GM19035 (cell line): ENCODE measurements at regions not wholly inside any gene's neighbourhood (a gene's known extent, or its start where the extent isn't known, plus 50 kb on each side); places are given as distances from the start of the nearest gene placed in this dataset.
"Not testable (repeated sequence)": the region's sequence is repeated elsewhere in the genome, so short reads cannot be mapped to it uniquely, and the experiment has no call there.

ENCODE experiments used
- ATAC-seq: cut with Tn5 transposase; IDR thresholded peaks from one replicate; pipeline ENCODE4 v1.9.1; 2021; ENCODE audit not compliant: unreplicated experiment

DNA sequence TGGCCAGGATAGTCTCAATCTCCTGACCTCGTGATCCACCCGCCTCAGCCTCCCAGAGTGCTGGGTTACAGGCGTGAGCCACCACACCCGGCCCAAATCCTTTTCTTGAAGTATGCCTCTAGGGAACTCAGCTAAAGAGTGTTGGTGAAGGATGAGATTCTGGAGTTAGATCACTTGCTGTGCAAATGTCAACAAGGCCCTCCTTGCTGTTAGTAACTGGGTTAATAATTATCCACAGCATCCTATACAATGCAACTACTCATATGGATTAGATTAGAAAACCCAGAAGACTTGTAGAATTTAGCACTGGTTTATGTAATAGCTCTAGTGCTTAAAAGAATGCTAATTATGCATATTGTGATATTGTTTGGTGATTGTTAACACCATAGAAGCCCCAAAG lies 310.8 kb upstream of the TFPI start:
- no peak for ATAC-seq

- no peak for ATAC-seq
Observed at GRCh38 chr2:187867165-187867564, 312.9 kb upstream of the TFPI start.

DNA sequence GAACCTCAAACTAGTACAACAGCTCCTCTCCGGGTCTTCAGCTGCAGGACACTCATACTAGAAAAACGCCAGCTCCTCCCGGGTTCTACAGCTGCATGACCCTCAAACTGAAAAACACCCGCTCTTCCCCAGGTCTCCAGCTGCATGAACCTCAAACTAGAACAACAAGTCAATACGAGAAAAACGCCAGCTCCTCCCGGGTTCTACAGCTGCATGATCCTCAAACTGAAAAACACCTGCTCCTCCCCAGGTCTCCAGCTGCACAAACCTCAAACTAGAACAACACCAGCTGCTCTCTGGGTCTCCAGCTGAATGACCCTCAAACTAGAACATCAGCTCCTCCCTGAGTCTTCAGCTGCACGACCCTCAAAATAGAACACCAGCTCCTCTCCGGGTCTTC lies 315.0 kb upstream of the TFPI start:
- peak; percentile 54 for ATAC-seq

DNA sequence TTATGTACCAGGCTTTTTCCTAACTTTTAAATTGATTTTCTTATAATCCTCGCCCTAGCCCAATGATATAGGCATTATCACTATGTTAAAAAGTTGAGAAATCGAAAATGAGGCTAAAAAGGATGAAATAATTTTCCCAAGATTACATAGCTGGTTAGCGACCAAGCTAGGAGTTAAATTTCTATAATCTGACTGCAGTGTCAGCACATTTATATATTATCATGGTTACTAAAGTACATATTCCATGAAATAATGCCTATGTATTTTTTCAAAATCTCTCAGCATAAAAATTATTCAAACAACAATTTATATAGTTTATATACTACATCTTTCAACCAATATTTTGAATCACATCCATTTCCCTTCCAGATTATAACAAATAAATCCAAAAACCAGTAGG lies 317.3 kb upstream of the TFPI start:
- no peak for ATAC-seq

GRCh38 chr2:187873132-187873531 lies 318.9 kb upstream of the TFPI start:
- ATAC-seq, result no peak

- no peak for ATAC-seq
Observed at GRCh38 chr2:187874786-187875185, 320.6 kb upstream of the TFPI start.

DNA sequence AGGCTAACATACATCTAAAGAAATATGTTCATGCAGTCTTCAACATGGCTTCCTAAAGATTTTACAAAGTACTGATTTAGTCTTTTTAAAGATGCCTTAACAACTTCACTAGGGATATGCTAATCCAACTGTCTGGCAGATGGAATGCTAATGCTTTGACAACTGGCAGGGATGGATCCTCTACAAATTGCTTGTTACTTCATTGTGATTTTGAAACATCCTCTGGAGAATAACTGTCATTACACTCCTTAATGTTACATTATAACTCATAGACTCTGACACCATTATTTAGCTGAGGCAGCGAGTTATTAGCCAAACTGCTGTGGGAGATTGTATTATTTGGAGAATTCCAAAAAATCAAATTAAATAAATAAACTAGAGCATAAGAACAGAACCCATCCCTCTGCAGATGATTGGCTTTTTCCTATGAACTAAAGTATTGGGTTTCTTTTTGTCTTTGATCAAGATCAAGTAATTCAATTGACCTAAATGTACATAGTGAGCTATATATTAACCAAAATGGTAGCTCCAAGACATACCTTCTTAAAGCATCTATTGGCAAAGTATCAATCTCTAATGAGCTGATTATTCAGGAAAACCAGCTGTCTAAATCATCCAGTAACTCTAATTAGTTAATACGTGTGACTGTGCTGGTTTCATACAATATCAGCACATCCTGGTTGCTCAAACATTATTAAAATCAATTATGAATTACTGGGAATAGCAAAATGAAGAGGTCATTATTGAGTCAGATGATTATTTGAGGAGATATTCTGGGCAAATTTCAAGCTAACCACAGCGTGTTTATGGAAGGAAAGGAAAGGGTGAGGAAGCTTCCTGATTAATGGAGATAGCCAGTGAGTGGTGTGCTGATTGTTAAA lies 321.3 kb upstream of the TFPI start:
- no peak for ATAC-seq

- no peak for ATAC-seq
Observed at GRCh38 chr2:187876554-187876953, 322.3 kb upstream of the TFPI start.

GRCh38 chr2:187877391-187877790 lies 323.2 kb upstream of the TFPI start:
- ATAC-seq, result no peak

DNA sequence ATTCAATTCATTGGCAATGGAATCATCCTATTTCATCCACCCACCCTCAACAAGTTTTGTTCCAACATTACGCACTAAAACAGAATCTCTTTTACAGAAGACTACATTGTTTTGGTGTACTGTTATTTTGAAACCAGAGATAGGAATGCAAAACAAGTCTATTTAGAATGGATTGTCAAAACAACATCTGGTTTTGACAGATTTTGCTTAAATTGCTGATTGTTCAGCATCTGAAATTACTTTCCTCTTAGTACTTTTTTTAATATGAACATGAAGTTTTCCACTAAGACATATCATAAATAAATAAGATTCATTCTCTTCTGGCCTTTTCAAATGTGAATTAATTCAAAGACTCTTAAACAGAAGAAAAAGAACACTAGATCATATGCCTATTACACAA lies 323.9 kb upstream of the TFPI start:
- ATAC-seq, result no peak

GRCh38 chr2:187879491-187879890 lies 325.3 kb upstream of the TFPI start:
- no peak for ATAC-seq

GRCh38 chr2:187884003-187884402 lies 329.8 kb upstream of the TFPI start:
- ATAC-seq, result no peak

DNA sequence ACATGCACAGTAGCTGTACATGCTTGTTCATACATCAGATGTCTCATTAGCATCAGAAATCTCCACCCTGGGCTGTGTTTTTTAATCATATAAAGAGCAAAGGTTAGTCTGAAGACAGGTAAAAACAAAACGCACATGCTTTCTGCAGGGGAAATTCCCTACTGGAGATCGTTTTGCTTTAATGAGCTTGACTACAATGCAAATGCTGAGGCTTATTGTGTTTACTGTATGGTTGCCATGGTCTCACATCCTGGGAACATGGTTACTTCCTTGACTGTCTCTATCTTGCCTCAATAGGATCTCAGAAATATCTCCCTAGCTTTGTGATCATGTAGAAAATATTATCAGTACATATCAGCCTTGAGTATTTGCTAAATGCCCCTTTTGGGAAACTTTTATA lies 336.5 kb upstream of the TFPI start:
- no peak for ATAC-seq

GRCh38 chr2:187900021-187900420 lies 345.8 kb upstream of the TFPI start:
- no peak for ATAC-seq

- ATAC-seq, result no peak
Observed at GRCh38 chr2:187906021-187906420, 351.8 kb upstream of the TFPI start.

DNA sequence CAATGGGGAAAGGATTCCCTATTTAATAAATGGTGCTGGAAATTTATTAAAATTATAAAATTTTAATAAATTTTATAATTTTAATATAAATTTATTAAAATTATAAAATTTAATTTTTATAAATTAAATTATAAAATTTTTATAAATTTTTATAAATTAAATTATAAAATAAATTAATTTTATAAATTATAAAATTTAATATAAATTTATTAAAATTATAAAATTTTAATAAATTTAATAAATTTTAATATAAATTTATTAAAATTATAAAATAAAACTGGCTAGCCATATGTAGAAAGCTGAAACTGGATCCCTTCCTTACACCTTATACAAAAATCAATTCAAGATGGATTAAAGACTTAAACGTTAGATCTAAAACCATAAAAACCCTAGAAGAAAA lies 356.7 kb upstream of the TFPI start:
- not testable (repeated sequence) for ATAC-seq

DNA sequence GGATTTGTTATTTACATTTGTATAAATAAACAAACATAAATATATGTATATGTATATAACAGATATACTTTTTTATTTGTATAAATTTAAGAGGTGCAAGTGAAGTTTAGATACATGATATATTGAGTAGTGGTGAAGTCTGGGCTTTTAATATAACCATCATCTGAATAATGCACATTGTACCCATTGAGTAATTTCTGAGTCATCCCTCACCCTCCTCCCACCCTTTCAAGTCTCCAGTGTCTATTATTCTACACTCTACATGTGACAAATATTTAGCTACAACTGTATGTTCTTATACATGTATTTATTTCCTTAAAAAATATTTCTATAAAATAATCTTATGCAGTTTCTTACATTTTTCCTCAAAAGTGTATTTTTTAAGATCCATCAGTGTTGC lies 358.7 kb upstream of the TFPI start:
- ATAC-seq, result no peak

GRCh38 chr2:187915810-187916209 lies 361.6 kb upstream of the TFPI start:
- ATAC-seq, result no peak

- no peak for ATAC-seq
Observed at GRCh38 chr2:187916799-187917198, 362.6 kb upstream of the TFPI start.

DNA sequence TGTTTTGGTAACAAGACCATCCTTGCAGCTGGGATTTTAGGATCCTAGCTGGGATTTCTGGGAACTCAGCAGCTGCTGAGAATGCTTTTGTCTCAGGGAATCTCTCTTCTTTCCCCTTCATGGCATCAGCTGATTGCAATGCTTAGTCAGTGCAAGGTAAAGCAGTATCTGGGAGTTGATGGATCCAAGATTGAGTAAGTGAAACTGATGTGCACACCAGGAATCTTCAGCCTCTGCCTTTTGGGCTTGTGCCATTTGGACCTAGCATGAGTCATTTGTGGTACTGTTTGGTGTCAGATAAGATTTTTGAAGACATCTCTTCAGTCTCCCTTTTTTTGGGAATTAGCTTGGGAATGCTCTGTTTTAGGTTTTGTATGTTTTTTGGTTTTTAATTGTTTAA lies 363.3 kb upstream of the TFPI start:
- no peak for ATAC-seq

- ATAC-seq, result no peak
Observed at GRCh38 chr2:187918996-187919821, 365.0 kb upstream of the TFPI start.

DNA sequence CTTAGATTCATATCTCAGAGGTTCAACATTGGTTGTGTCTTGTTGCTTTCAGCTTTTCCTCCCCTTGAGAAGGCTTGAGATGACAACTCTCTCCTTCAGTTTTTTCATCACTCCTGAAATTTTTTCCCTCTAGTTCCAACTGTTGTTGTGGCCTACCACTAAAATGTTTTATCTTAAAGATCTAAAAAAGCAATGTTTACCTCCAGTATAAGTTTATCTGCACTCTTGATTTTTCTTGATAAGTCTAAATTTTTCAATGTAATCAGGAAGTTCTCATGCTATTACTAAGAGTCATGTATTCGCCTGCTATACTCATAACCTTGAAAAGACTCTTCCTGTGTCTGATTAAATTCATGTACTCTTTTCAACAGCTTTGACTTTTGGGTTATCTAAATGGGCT lies 366.3 kb upstream of the TFPI start:
- ATAC-seq, result no peak
